GM20000 (cell line): ENCODE measurements at regions not wholly inside any gene's neighbourhood (a gene's known extent, or its start where the extent isn't known, plus 50 kb on each side); places are given as distances from the start of the nearest gene placed in this dataset.

Source experiments
- DNase-seq: peaks from one replicate; pipeline ENCODE4 v3.0.0; 2012; ENCODE audit warnings: low spot score
- CTCF ChIP-seq: IDR thresholded peaks from 2 replicates; pipeline ENCODE4 v1.5.1; 2012; ENCODE audit warnings: mild to moderate bottlenecking, control low read depth; ENCODE audit errors: extremely low read depth, missing control alignments

GRCh38 chr3:21801631-21802030 lies 50.6 kb upstream of the ZNF385D start:
- no peak for TF ChIP-seq CTCF
- no peak for DNase-seq

GRCh38 chr3:21803604-21804003 lies 52.6 kb upstream of the ZNF385D start:
- DNase-seq: no peak
- TF ChIP-seq CTCF: no peak

GRCh38 chr3:21804330-21804729 lies 53.3 kb upstream of the ZNF385D start:
- TF ChIP-seq CTCF: no peak
- no peak for DNase-seq

- no peak for DNase-seq
- no peak for TF ChIP-seq CTCF
Measured at GRCh38 chr3:21806733-21807132, 55.7 kb upstream of the ZNF385D start.

- TF ChIP-seq CTCF: no peak
- no peak for DNase-seq
Measured at GRCh38 chr3:21825684-21826083, 74.7 kb upstream of the ZNF385D start.

- no peak for DNase-seq
- no peak for TF ChIP-seq CTCF
Measured at GRCh38 chr3:21826416-21826815, 75.4 kb upstream of the ZNF385D start.

GRCh38 chr3:21830541-21830940 lies 79.5 kb upstream of the ZNF385D start:
- TF ChIP-seq CTCF: no peak
- DNase-seq: no peak
